ENCODE measurements at regions not wholly inside any gene's neighbourhood (a gene's known extent, or its start where the extent isn't known, plus 50 kb on each side); places are given as distances from the start of the nearest gene placed in this dataset.

DNA sequence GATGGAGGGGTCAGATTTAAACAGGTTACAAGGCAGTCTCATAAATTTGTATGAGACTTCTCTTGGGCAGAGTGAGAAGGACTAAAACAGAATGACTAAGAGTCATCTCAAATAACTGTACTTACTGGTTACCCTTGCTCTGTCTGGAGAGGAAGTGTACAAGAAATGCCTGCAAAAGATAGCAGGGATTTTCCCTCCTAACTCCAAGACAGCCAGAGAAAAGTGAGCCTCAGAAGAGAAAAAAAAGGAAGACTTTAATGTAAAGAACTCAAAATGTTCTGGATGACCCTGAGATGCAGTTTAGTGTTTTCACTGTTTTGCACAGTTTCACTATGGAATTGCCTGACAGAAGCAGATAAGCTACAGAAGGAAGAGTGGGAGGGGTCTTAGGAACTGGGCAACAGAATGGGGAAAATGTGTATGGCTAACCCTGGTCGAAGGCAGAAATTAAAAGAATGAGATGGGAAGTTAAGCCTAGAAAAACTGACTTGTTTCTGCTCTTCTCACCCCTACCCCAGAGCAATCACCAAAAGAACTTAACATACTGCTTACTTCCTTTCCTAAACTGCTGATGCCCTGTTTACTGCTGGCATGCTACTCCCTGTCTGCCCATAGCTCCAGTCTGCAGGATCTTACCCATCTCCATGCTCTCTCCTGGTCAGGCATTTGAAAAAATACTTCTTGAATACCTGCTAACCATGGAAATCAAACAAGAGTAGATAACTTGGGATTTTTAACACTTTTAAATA is 98.1 kb upstream of the MARCKS start:
- Mint-ChIP-seq H3K4me3 (no peak overlapping the region), H3K27me3 (no peaks in the 10 kb centered on the region), H3K36me3 (no peaks in the 10 kb centered on the region), H3K9me3 (peaks cover 3% of the 10 kb centered on the region), H3K27ac (no peak overlapping the region), H3K4me1 (ENCODE audit: unreplicated experiment) (peaks cover 11% of the 10 kb centered on the region)
- DNase-seq (ENCODE audit: extremely low spot score, unreplicated experiment), result no peak
- TF ChIP-seq, protein P1, sequence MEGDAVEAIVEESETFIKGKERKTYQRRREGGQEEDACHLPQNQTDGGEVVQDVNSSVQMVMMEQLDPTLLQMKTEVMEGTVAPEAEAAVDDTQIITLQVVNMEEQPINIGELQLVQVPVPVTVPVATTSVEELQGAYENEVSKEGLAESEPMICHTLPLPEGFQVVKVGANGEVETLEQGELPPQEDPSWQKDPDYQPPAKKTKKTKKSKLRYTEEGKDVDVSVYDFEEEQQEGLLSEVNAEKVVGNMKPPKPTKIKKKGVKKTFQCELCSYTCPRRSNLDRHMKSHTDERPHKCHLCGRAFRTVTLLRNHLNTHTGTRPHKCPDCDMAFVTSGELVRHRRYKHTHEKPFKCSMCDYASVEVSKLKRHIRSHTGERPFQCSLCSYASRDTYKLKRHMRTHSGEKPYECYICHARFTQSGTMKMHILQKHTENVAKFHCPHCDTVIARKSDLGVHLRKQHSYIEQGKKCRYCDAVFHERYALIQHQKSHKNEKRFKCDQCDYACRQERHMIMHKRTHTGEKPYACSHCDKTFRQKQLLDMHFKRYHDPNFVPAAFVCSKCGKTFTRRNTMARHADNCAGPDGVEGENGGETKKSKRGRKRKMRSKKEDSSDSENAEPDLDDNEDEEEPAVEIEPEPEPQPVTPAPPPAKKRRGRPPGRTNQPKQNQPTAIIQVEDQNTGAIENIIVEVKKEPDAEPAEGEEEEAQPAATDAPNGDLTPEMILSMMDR (conservative IDR thresholded peaks at IDR 0.05), result no peak

DNA sequence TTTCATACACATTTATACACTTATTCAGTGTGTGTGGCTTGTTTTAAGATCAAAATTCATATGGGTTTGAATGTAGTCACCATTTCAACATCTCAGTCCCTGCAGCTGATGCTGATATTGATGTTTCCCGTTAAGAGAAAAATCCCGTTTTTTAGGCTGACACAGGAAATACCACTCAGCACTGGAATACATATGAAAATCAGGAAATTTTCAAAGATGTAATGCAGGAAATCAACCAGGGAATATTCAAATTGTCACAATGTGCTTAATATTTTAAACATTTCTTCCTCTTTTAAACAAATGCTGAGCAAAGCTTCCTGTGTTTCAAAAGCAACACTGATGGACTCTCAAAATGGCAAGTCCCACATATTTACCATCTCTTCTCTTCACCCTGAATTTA is 94.5 kb upstream of the MARCKS start:
- no peak overlapping the region for H3K4me3 Mint-ChIP-seq

DNA sequence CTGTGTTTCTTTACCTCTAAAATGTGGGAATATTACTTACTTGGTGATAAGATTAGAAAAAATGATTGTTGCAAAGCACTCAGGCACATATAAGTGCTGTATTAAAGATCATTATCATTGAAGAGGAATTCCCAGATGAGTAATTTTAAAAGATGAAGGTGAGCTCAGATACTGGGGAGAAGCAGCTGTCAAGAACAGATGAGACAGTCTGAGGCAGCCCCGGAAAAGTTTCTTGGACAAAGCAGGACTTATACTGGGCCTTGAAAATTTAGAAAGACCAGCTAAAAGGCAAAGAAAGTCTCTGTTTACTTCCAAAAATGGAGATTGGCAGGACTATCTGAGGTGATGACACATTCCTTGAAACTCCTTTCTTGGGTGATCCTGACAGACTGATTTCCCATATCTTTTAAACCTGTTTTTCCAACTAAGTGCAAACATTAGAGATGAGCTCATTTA is 93.8 kb upstream of the MARCKS start:
- no peaks in the 10 kb centered on the region for H3K27me3 Mint-ChIP-seq
- H3K27ac Mint-ChIP-seq, result peak overlapping the region; percentile 55
- TF ChIP-seq, protein P1 (conservative IDR thresholded peaks at IDR 0.05), result no peak
- no peak for DNase-seq (ENCODE audit: extremely low spot score, unreplicated experiment)
- no peaks in the 10 kb centered on the region for H3K36me3 Mint-ChIP-seq
- H3K4me3 Mint-ChIP-seq, result no peak overlapping the region
- H3K9me3 Mint-ChIP-seq, result peaks cover 3% of the 10 kb centered on the region
- H3K4me1 Mint-ChIP-seq (ENCODE audit: unreplicated experiment), result peaks cover 11% of the 10 kb centered on the region

More for the DNA sequence above, 94.5 kb upstream of the MARCKS start:
- no peak for DNase-seq (ENCODE audit: extremely low spot score, unreplicated experiment)
- peaks cover 3% of the 10 kb centered on the region for H3K9me3 Mint-ChIP-seq
- H3K36me3 Mint-ChIP-seq, result no peaks in the 10 kb centered on the region
- TF ChIP-seq, protein P1 (conservative IDR thresholded peaks at IDR 0.05), result no peak
- no peak overlapping the region for H3K27ac Mint-ChIP-seq
- H3K4me1 Mint-ChIP-seq (ENCODE audit: unreplicated experiment), result peaks cover 11% of the 10 kb centered on the region
- no peaks in the 10 kb centered on the region for H3K27me3 Mint-ChIP-seq

DNA sequence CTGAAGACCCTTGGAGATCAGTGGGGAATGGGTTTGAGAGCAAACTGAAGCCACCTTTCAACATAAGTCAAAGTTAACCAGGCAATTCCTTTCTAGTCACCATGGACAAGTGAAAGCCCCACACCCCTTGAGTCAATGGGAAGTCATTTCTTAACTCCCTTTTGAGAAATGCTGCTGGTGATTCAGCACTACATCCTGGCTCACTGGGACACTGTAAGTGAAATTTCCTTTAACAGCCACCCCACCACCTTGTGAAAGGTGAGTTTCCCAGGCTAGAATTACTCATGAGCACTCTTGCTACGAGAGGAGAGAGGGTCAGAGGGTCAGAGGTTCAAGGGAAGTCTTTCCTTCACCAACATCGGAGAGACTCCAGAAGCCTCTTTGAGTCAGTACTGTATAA is 93.3 kb upstream of the MARCKS start:
- DNase-seq (ENCODE audit: extremely low spot score, unreplicated experiment), result no peak
- H3K4me3 Mint-ChIP-seq, result no peak overlapping the region
- no peaks in the 10 kb centered on the region for H3K27me3 Mint-ChIP-seq
- H3K27ac Mint-ChIP-seq, result peak overlapping the region; percentile 55
- peaks cover 9% of the 10 kb centered on the region for H3K4me1 Mint-ChIP-seq (ENCODE audit: unreplicated experiment)
- TF ChIP-seq, protein P1 (conservative IDR thresholded peaks at IDR 0.05), result no peak
- no peaks in the 10 kb centered on the region for H3K36me3 Mint-ChIP-seq
- peaks cover 3% of the 10 kb centered on the region for H3K9me3 Mint-ChIP-seq

DNA sequence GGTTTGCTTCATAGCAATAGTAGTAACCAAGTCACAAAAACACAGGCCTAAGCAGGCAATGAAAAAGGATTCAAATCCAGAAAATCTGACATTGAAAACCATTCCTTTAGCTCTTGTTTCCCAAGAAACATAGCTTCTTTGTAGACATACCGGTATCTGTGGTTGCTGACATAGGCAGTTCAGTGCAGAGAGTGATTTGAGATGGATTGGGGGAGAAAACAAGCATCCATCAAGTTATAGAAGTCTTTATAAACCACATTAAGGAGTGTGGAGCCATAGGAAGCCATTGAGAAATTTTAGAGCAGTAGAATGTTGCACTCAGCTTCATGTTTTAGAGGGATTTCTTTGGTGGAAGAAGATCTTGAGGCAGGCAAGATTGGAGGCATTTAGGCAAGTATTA is 91.2 kb upstream of the MARCKS start:
- no peak for DNase-seq (ENCODE audit: extremely low spot score, unreplicated experiment)
- Mint-ChIP-seq H3K4me3 (no peak overlapping the region), H3K27me3 (no peaks in the 10 kb centered on the region), H3K4me1 (ENCODE audit: unreplicated experiment) (peaks cover 6% of the 10 kb centered on the region), H3K36me3 (no peaks in the 10 kb centered on the region), H3K9me3 (peaks cover 3% of the 10 kb centered on the region), H3K27ac (no peak overlapping the region)
- TF ChIP-seq, protein P1 (conservative IDR thresholded peaks at IDR 0.05), result no peak
